ENCODE measurements at regions not wholly inside any gene's neighbourhood (a gene's known extent, or its start where the extent isn't known, plus 50 kb on each side); places are given as distances from the start of the nearest gene placed in this dataset.

DNA sequence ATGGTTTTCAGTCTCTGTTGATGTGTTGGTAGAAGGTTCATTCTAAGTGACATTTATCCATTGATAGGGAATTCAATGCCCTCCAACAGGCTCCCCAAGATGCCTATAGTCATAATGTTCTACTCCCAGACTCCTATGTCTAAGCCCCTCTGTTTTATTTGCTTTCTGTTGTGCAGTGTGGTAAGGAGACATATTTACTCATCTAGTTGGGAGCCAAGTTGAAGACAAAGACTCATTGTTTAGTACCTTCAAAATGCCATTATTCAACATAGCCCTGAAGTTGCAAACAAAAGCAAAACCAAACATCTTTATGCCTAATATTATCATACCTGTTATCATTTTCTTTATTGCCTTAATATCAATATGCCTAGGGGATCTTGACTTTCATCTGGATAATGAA lies 302.1 kb downstream of the RMST start:
- no peaks in the 10 kb centered on the region for H3K9me3 ChIP-seq (ENCODE audit: low read length)
- no peak overlapping the region for H3K4me3 ChIP-seq (ENCODE audit: low read length)

DNA sequence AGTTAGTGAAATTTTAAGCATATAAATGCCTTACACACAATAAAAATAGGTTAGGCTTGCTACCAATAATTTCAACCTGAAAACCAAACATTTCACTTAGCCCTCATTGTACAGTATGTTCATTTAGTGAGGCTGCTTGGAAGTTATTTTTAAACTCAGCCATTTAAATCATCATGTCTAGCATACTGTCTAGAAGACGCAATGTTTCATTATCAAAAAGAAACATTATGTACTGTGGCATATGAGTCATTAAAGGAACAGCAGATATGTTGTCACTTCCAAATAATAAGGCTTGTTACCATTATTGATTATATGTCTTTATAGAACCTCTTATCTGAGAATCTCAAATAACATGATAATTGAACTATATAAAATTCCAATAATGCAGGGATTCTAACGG lies 304.7 kb downstream of the RMST start:
- no peaks in the 10 kb centered on the region for H3K4me1 ChIP-seq (ENCODE audit: insufficient read depth, low read length)
- H3K4me3 ChIP-seq (ENCODE audit: low read length), result no peak overlapping the region
- H2AFZ ChIP-seq (ENCODE audit: low read depth, low read length), result no peak overlapping the region
- H3K27me3 ChIP-seq (ENCODE audit: insufficient read depth, low read length), result no peaks in the 10 kb centered on the region
- no peaks in the 10 kb centered on the region for H3K36me3 ChIP-seq (ENCODE audit: insufficient read depth, low read length)
- H3K9me3 ChIP-seq (ENCODE audit: low read length), result no peaks in the 10 kb centered on the region

More for the DNA sequence above, 302.1 kb downstream of the RMST start:
- Histone ChIP-seq H2AFZ (ENCODE audit: low read depth, low read length) (no peak overlapping the region), H3K4me1 (ENCODE audit: insufficient read depth, low read length) (no peaks in the 10 kb centered on the region), H3K36me3 (ENCODE audit: insufficient read depth, low read length) (no peaks in the 10 kb centered on the region), H3K27me3 (ENCODE audit: insufficient read depth, low read length) (no peaks in the 10 kb centered on the region)

DNA sequence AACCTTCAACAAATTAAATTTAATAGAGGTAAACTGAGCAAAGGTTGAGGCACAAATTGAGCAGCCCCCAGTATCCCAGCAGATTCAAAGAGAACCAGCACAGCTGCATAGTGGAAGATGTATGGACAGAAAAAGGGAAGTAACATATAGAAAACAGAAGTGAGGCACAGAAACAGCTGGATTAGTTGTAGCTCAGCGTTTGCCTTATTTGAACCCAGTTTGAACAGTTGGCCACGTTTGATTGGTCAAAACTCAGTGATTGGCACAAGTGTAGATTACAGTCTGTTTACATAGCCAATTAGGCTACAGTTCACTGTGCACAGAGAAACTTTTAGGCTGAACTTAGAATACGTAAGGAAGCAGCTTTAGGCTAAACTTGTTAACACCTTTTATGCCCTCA lies 315.5 kb downstream of the RMST start:
- Histone ChIP-seq H3K4me1 (ENCODE audit: insufficient read depth, low read length) (no peaks in the 10 kb centered on the region), H3K27me3 (ENCODE audit: insufficient read depth, low read length) (no peaks in the 10 kb centered on the region)

DNA sequence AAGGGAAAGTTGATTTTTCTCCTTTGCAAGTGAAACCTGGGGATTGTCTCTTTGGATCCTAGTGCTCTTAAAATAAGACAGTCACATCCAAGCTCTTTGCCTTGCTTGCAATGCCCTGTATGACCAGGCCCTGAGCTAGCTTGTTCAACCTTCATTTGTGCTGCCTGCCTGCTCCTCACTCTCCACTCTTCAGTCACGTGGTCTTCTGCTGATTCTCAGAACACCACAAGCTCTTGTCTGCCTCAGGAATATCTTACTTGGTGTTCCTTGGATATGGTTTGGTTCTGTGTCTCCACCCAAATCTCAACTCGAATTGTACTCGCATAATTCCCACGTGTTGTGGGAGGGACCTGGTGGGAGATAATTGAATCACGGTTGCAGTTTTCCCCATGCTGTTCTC lies 318.7 kb downstream of the RMST start:
- Histone ChIP-seq H3K9me3 (ENCODE audit: low read length) (no peaks in the 10 kb centered on the region), H3K4me1 (ENCODE audit: insufficient read depth, low read length) (no peaks in the 10 kb centered on the region), H3K36me3 (ENCODE audit: insufficient read depth, low read length) (no peaks in the 10 kb centered on the region), H3K27me3 (ENCODE audit: insufficient read depth, low read length) (no peaks in the 10 kb centered on the region), H2AFZ (ENCODE audit: low read depth, low read length) (no peak overlapping the region), H3K4me3 (ENCODE audit: low read length) (no peak overlapping the region)

More for the DNA sequence above, 315.5 kb downstream of the RMST start:
- Histone ChIP-seq H3K9me3 (ENCODE audit: low read length) (no peaks in the 10 kb centered on the region), H2AFZ (ENCODE audit: low read depth, low read length) (no peak overlapping the region), H3K4me3 (ENCODE audit: low read length) (no peak overlapping the region), H3K36me3 (ENCODE audit: insufficient read depth, low read length) (no peaks in the 10 kb centered on the region)

DNA sequence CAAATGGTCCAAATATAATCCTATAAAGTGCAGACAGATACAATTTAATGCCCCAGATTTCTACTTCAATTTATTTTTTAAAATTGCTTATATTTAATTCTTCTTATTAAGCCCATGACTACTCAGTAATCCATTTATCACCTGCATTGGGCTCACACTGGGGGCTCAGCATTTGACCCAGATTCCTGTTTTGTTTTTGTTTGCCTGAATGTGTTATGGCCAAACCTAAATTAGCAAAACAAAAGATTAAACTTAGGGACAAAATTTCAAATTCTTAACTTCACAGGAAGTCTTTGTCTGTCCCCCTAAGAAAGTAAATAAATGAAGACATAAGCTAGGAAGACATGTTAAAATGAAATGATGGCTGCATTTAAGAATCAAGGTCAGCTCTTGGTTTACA lies 322.3 kb downstream of the RMST start:
- Histone ChIP-seq H3K4me3 (ENCODE audit: low read length) (no peak overlapping the region), H3K36me3 (ENCODE audit: insufficient read depth, low read length) (no peaks in the 10 kb centered on the region), H3K9me3 (ENCODE audit: low read length) (no peaks in the 10 kb centered on the region), H2AFZ (ENCODE audit: low read depth, low read length) (no peak overlapping the region), H3K27me3 (ENCODE audit: insufficient read depth, low read length) (no peaks in the 10 kb centered on the region), H3K4me1 (ENCODE audit: insufficient read depth, low read length) (no peaks in the 10 kb centered on the region)

DNA sequence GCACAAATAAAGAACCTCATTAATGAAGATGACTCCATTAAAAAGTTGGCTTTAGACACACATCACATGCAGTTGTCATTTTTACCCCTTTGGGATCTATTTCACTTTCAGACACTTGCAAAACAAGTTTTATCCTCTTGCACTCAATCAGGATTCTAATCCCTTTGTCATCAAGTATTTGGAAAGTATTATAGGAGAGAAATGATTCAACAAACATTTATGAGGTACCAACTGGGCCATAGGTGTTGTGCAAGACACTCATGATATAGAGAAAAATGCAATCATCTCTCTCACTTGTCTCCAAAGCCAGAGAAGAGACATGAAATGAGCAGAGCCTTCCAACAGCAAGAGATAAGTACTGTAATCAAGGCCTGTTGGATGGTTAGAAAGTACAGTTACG lies 327.7 kb downstream of the RMST start:
- Histone ChIP-seq H3K27me3 (ENCODE audit: insufficient read depth, low read length) (no peaks in the 10 kb centered on the region), H3K4me1 (ENCODE audit: insufficient read depth, low read length) (peaks cover 9% of the 10 kb centered on the region), H2AFZ (ENCODE audit: low read depth, low read length) (no peak overlapping the region), H3K9me3 (ENCODE audit: low read length) (no peaks in the 10 kb centered on the region), H3K36me3 (ENCODE audit: insufficient read depth, low read length) (no peaks in the 10 kb centered on the region), H3K4me3 (ENCODE audit: low read length) (no peak overlapping the region)

DNA sequence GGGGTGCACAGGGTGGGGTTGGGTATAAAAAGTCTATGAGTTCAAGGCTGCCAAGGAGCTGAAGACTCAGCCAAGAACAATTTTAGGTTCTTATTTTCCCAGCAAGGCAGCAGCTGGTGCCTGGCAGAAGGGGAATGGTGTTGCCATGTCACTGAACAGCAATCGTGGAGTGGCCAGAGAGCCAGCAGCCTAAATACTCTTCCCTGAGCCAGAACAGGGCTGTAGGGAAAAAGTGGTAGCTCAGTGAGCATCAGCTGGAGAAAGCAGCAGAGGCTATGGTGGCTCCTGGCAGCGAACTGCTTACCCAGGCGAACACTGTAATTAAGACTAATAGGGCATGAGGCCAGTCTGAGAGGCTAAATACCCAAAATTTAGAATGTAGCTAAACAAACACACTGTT lies 334.9 kb downstream of the RMST start:
- H3K9me3 ChIP-seq (ENCODE audit: low read length), result no peaks in the 10 kb centered on the region
- peaks cover 9% of the 10 kb centered on the region for H3K4me1 ChIP-seq (ENCODE audit: insufficient read depth, low read length)
- no peak overlapping the region for H2AFZ ChIP-seq (ENCODE audit: low read depth, low read length)
- no peaks in the 10 kb centered on the region for H3K36me3 ChIP-seq (ENCODE audit: insufficient read depth, low read length)
- no peak overlapping the region for H3K4me3 ChIP-seq (ENCODE audit: low read length)
- H3K27me3 ChIP-seq (ENCODE audit: insufficient read depth, low read length), result no peaks in the 10 kb centered on the region

DNA sequence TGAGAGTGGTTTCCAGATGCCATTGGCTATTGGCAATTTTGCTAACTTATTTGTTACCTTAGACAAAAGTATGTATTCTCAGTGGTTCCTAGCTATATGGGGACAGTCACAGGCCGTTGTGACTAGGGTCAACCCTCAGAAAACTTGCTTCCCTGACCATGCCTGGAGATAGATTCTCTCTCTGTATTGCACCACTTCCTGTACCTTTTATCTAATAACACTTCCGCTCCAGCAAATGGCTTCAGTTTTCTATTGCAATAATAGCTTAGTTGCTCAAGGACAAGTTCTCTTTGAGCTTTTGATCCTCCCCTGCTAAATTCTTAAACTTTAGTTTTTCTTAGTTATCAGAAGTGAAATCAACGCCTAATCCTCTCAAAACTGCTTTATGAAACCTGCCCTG lies 338.0 kb downstream of the RMST start:
- Histone ChIP-seq H3K9me3 (ENCODE audit: low read length) (no peaks in the 10 kb centered on the region), H3K27me3 (ENCODE audit: insufficient read depth, low read length) (no peaks in the 10 kb centered on the region), H3K4me3 (ENCODE audit: low read length) (no peak overlapping the region)

DNA sequence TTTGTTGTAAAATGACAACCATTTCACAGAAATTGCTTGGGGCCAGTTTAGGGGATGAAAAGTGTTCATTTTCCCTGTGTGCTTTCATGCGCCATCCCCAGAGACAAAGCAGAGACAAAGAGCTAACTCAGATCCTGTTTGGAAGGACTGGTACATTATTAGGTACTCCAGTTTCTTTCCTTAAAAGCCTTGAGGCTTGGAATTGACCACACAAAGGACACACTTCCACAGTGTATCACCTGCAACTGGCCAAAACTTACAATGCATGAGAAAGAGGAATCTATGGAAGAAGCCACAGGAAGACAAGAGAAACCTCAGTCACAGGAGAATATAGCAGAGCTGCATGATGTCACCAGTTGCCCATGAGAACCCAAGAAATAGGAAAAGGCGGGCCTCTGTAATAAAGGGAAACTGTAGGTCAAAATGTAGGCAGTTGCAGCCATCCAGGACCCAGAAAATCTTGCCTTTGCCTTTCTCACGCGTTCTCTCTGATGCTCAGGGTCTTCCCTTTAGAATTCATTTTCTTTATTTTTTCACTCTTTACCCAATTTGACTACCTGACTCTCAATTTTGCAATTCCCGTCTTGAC lies 339.0 kb downstream of the RMST start:
- H3K4me1 ChIP-seq (ENCODE audit: insufficient read depth, low read length), result peaks cover 2% of the 10 kb centered on the region
- no peaks in the 10 kb centered on the region for H3K9me3 ChIP-seq (ENCODE audit: low read length)
- no peak overlapping the region for H2AFZ ChIP-seq (ENCODE audit: low read depth, low read length)

More for the DNA sequence above, 338.0 kb downstream of the RMST start:
- Histone ChIP-seq H3K4me1 (ENCODE audit: insufficient read depth, low read length) (peaks cover 2% of the 10 kb centered on the region), H2AFZ (ENCODE audit: low read depth, low read length) (no peak overlapping the region), H3K36me3 (ENCODE audit: insufficient read depth, low read length) (no peaks in the 10 kb centered on the region)

DNA sequence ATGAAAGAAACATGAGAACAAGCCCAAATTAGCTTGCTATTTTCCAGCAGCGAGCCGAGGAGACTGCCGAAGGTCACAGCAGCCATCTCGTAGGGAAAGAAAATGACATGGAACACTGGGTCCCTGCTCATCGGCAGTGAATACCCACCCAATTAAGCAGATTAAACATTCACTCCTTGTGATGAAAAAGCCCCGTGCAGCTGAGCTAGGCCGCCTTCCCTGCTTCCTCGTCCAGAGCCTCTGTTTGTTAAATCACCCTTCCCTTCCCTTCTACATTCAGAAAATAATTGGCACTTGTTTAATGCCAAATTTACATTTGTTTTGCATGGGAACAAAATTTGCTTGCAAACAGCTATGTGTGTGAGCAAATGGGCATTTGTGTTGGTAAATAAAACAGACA lies 342.5 kb downstream of the RMST start:
- H3K4me1 ChIP-seq (ENCODE audit: insufficient read depth, low read length), result peaks cover 2% of the 10 kb centered on the region
- no peak overlapping the region for H3K4me3 ChIP-seq (ENCODE audit: low read length)
- H3K27me3 ChIP-seq (ENCODE audit: insufficient read depth, low read length), result no peaks in the 10 kb centered on the region
- H2AFZ ChIP-seq (ENCODE audit: low read depth, low read length), result no peak overlapping the region
- H3K9me3 ChIP-seq (ENCODE audit: low read length), result no peaks in the 10 kb centered on the region
- H3K36me3 ChIP-seq (ENCODE audit: insufficient read depth, low read length), result no peaks in the 10 kb centered on the region

More for the DNA sequence above, 339.0 kb downstream of the RMST start:
- H3K4me3 ChIP-seq (ENCODE audit: low read length), result no peak overlapping the region
- no peaks in the 10 kb centered on the region for H3K27me3 ChIP-seq (ENCODE audit: insufficient read depth, low read length)
- no peaks in the 10 kb centered on the region for H3K36me3 ChIP-seq (ENCODE audit: insufficient read depth, low read length)

DNA sequence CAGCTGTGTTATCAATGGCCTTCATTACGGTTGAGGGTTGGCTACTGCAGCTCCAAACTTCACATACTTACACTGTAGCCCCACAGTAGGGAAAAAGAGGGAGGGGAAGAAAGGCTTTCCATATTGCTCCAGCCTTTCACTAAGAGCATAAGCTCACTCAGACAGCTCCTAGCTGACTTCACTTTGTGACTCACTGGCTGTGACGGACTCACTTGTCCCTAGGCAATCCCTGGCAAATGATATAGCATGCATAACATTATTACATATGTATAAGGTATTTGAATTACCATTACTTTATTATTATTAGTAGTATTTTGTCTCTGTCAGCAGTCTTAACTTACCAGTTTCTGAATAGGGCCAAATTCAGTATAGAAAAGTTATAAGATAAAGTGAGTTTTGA lies 350.7 kb downstream of the RMST start:
- H3K36me3 ChIP-seq (ENCODE audit: insufficient read depth, low read length), result no peaks in the 10 kb centered on the region
- no peaks in the 10 kb centered on the region for H3K4me1 ChIP-seq (ENCODE audit: insufficient read depth, low read length)
- no peaks in the 10 kb centered on the region for H3K27me3 ChIP-seq (ENCODE audit: insufficient read depth, low read length)
- H3K4me3 ChIP-seq (ENCODE audit: low read length), result no peak overlapping the region
- H3K9me3 ChIP-seq (ENCODE audit: low read length), result no peaks in the 10 kb centered on the region
- H2AFZ ChIP-seq (ENCODE audit: low read depth, low read length), result no peak overlapping the region

DNA sequence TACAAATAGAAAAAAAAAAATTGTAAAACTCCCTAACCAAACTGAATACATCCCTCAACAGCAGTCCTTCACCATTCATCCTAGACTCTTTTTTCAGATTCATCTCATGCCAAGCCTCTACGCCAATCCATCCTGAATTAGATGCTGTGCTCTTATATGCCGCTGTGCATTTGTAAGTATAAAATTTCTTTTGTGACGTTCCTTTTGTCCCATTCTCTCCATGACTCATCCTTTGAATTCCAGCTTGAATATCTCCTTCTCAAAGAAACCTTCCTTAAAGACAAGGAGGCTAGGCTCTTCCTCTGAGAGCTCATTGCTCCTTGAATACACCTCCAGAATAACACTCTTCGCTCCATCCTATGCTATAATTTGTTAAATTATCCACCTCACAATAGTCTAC lies 359.2 kb downstream of the RMST start:
- H3K9me3 ChIP-seq (ENCODE audit: low read length), result no peaks in the 10 kb centered on the region
- H3K4me3 ChIP-seq (ENCODE audit: low read length), result no peak overlapping the region
- H2AFZ ChIP-seq (ENCODE audit: low read depth, low read length), result no peak overlapping the region
- H3K36me3 ChIP-seq (ENCODE audit: insufficient read depth, low read length), result no peaks in the 10 kb centered on the region
- peaks cover 6% of the 10 kb centered on the region for H3K4me1 ChIP-seq (ENCODE audit: insufficient read depth, low read length)
- no peaks in the 10 kb centered on the region for H3K27me3 ChIP-seq (ENCODE audit: insufficient read depth, low read length)

DNA sequence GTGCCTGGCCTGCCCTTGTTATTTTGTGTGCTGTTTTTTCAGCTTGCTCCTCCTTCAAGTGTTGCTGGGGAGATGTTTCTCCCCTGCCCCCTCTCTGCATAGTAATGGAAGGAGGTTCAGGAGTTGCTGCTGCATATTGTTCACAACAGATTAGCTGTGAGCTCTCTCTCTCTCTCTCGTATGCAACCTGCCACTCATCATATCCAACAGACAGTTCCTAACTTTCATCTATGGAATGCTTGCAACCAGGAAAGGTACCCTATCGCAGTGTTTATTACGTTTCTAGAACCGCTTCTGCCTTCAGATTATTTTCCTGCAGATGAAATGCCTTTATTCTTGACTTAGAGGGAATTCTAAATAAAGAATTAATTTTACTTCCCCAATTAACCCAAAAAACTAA lies 372.9 kb downstream of the RMST start:
- H2AFZ ChIP-seq (ENCODE audit: low read depth, low read length), result no peak overlapping the region
- no peak overlapping the region for H3K4me3 ChIP-seq (ENCODE audit: low read length)
- no peaks in the 10 kb centered on the region for H3K36me3 ChIP-seq (ENCODE audit: insufficient read depth, low read length)
- H3K27me3 ChIP-seq (ENCODE audit: insufficient read depth, low read length), result no peaks in the 10 kb centered on the region
- H3K4me1 ChIP-seq (ENCODE audit: insufficient read depth, low read length), result no peaks in the 10 kb centered on the region
- no peaks in the 10 kb centered on the region for H3K9me3 ChIP-seq (ENCODE audit: low read length)

DNA sequence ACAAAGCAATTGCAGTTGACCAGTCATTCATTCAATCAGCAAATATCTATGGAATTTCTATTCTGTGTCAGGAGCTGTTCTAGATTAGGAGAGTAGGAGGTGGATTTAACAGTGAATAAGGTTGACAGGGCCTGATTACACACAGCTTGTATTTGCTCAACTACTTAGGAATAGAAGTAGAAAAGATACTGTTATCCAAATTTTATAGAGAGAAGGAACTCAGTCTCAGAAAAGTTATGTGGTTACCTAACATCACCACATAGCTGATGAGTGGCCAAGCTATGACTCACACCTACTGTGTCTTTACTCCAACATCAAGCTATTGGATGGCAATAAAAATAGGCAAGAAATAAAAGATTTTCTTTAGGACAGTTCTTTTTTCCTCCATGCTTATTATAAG lies 374.8 kb downstream of the RMST start:
- H3K27me3 ChIP-seq (ENCODE audit: insufficient read depth, low read length), result no peaks in the 10 kb centered on the region
- H3K4me3 ChIP-seq (ENCODE audit: low read length), result no peak overlapping the region

More for the DNA sequence above, 374.8 kb downstream of the RMST start:
- Histone ChIP-seq H3K36me3 (ENCODE audit: insufficient read depth, low read length) (no peaks in the 10 kb centered on the region), H3K4me1 (ENCODE audit: insufficient read depth, low read length) (peaks cover 3% of the 10 kb centered on the region), H3K9me3 (ENCODE audit: low read length) (no peaks in the 10 kb centered on the region), H2AFZ (ENCODE audit: low read depth, low read length) (no peak overlapping the region)
